Left ventricle myocardium inferior (tissue), 1 donor: ENCODE measurements at regions not wholly inside any gene's neighbourhood (a gene's known extent, or its start where the extent isn't known, plus 50 kb on each side); places are given as distances from the start of the nearest gene placed in this dataset.

Experiments
- DNase-seq: peaks from one replicate; pipeline ENCODE4 v3.0.0-alpha.2; 2020
- H3K27ac ChIP-seq: fragments of 200-600 bp; replicated peaks from 2 replicates; pipeline ENCODE4 v1.8.0; 2021
- H3K27me3 ChIP-seq: fragments of 200-600 bp; 2 replicates; pipeline ENCODE4 v1.8.0; 2021; ENCODE audit warnings: low read depth
- H3K36me3 ChIP-seq: fragments of 200-600 bp; 2 replicates; pipeline ENCODE4 v1.8.0; 2021
- H3K4me1 ChIP-seq: fragments of 200-600 bp; 2 replicates; pipeline ENCODE4 v1.8.0; 2021
- H3K4me3 ChIP-seq: fragments of 200-600 bp; 2 replicates; pipeline ENCODE4 v1.8.0; 2021; ENCODE audit warnings: mild to moderate bottlenecking, moderate library complexity
- H3K9me3 ChIP-seq: fragments of 200-600 bp; replicated peaks from 2 replicates; pipeline ENCODE4 v1.8.0; 2021
- CTCF ChIP-seq: fragments of 200-600 bp; IDR thresholded peaks from 2 replicates; pipeline ENCODE4 v1.8.0; 2021; ENCODE audit warnings: antibody characterized with exemption, mild to moderate bottlenecking, borderline replicate concordance
- intact Hi-C: fragments of 100-400 bp; cut with micrococcal nuclease; formaldehyde crosslinking; loops from one replicate; pipeline ENCODE4 v1.11.0; 2022
- donor health status: DM: no; HTN: yes; CAD: no; lungs with severe emphysema.

GRCh38 chr6:54053881-54054391 is 57.3 kb upstream of the MLIP start:
- intact Hi-C loops: no loop called here
- H3K4me3 ChIP-seq: peak overlapping the region; percentile 50
- DNase-seq: no peak
- no peaks in the 10 kb centered on the region for H3K9me3 ChIP-seq
- no peaks in the 10 kb centered on the region for H3K36me3 ChIP-seq
- H3K27me3 ChIP-seq: no peaks in the 10 kb centered on the region
- peak overlapping the region; percentile 82 for H3K27ac ChIP-seq
- no peak for TF ChIP-seq CTCF
- H3K4me1 ChIP-seq: peaks cover 86% of the 10 kb centered on the region

GRCh38 chr6:54056105-54056504 is 55.1 kb upstream of the MLIP start:
- Histone ChIP-seq H3K27me3 (no peaks in the 10 kb centered on the region), H3K36me3 (no peaks in the 10 kb centered on the region), H3K4me1 (peaks cover 88% of the 10 kb centered on the region), H3K27ac (peak overlapping the region; percentile 82), H3K4me3 (peak overlapping the region; percentile 12), H3K9me3 (no peaks in the 10 kb centered on the region)
- no peak for DNase-seq
- TF ChIP-seq CTCF: no peak
- intact Hi-C loops: no loop called here

- H3K27ac ChIP-seq: peak overlapping the region; percentile 82
- DNase-seq: no peak
- H3K27me3 ChIP-seq: no peaks in the 10 kb centered on the region
- no peak for TF ChIP-seq CTCF
- peaks cover 88% of the 10 kb centered on the region for H3K4me1 ChIP-seq
- no peaks in the 10 kb centered on the region for H3K36me3 ChIP-seq
- intact Hi-C loops: no loop called here
- no peaks in the 10 kb centered on the region for H3K9me3 ChIP-seq
- H3K4me3 ChIP-seq: peak overlapping the region; percentile 9
Observed at GRCh38 chr6:54057058-54057457, 54.2 kb upstream of the MLIP start.

- H3K4me3 ChIP-seq: peak overlapping the region; percentile 31
- H3K4me1 ChIP-seq: peaks cover 90% of the 10 kb centered on the region
Observed at GRCh38 chr6:54058236-54058635, 53.0 kb upstream of the MLIP start.

GRCh38 chr6:54059683-54060082 is 51.6 kb upstream of the MLIP start:
- TF ChIP-seq CTCF: no peak
- Histone ChIP-seq H3K4me1 (peaks cover 82% of the 10 kb centered on the region), H3K4me3 (peak overlapping the region; percentile 31), H3K27me3 (no peaks in the 10 kb centered on the region), H3K27ac (peak overlapping the region; percentile 82), H3K9me3 (no peaks in the 10 kb centered on the region), H3K36me3 (no peaks in the 10 kb centered on the region)
- intact Hi-C loops: no loop called here
- DNase-seq: no peak

More at GRCh38 chr6:54058236-54058635, 53.0 kb upstream of the MLIP start:
- intact Hi-C loops: no loop called here
- DNase-seq: no peak
- H3K36me3 ChIP-seq: no peaks in the 10 kb centered on the region
- H3K27ac ChIP-seq: peak overlapping the region; percentile 82
- no peak for TF ChIP-seq CTCF
- H3K9me3 ChIP-seq: no peaks in the 10 kb centered on the region
- no peaks in the 10 kb centered on the region for H3K27me3 ChIP-seq
